ENCODE measurements at regions not wholly inside any gene's neighbourhood (a gene's known extent, or its start where the extent isn't known, plus 50 kb on each side); places are given as distances from the start of the nearest gene placed in this dataset.

DNA sequence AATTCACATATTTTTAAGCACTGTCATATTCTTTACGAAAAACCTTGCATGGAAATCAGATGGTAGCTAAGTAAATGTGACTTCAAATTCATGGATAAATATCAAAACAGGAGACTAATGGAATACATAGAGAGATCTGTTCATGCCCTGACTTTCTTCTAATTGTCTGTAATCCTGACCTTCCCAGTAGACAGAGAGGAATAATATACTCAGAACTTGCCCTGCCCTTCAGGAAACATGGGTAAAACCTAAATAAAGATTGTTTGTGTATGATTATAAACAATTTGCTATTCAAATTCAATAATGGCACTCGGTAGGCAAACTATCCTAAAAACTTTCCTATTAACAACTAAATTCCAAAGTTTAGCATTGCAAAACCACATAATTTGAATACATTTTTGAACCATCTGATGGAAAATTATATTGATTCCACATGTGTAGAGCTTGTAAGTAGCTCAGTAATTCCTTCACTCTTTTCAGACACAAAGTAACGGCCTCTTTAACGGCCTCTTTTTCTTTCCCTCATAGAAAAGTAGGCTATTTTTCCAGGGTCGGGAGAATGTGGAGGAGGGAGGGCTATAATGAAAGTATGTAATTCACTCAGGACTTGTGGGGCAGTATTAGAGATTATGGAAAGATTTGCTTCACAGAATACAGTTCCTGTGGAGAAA lies 227.6 kb downstream of the ALDH8A1 start:
- Histone ChIP-seq H3K36me3 (no peaks in the 10 kb centered on the region), H3K27me3 (replicated peaks; ENCODE audit: insufficient read depth) (no peaks in the 10 kb centered on the region), H3K9me3 (no peaks in the 10 kb centered on the region), H3K4me3 (no peak overlapping the region), H3K4me1 (replicated peaks) (no peaks in the 10 kb centered on the region), H3K27ac (no peak overlapping the region)
- intact Hi-C loops (cut with DNase I): no loop called here
- DNase-seq (ENCODE audit: low spot score): no peak
- 74% methylated on average over 5 of the region's 5 CpGs for WGBS
- TF ChIP-seq, protein P1, sequence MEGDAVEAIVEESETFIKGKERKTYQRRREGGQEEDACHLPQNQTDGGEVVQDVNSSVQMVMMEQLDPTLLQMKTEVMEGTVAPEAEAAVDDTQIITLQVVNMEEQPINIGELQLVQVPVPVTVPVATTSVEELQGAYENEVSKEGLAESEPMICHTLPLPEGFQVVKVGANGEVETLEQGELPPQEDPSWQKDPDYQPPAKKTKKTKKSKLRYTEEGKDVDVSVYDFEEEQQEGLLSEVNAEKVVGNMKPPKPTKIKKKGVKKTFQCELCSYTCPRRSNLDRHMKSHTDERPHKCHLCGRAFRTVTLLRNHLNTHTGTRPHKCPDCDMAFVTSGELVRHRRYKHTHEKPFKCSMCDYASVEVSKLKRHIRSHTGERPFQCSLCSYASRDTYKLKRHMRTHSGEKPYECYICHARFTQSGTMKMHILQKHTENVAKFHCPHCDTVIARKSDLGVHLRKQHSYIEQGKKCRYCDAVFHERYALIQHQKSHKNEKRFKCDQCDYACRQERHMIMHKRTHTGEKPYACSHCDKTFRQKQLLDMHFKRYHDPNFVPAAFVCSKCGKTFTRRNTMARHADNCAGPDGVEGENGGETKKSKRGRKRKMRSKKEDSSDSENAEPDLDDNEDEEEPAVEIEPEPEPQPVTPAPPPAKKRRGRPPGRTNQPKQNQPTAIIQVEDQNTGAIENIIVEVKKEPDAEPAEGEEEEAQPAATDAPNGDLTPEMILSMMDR (IDR thresholded peaks at IDR 0.05): no peak
- TF ChIP-seq POLR2AphosphoS5 (IDR thresholded peaks at IDR 0.05) (no peak), POLR2A (IDR thresholded peaks at IDR 0.05) (no peak)

GRCh38 chr6:134721060-134721405 lies 228.9 kb downstream of the ALDH8A1 start:
- 79% methylated on average over 2 of the region's 2 CpGs for WGBS
- Histone ChIP-seq H3K27ac (no peak overlapping the region), H3K4me3 (no peak overlapping the region), H3K4me1 (replicated peaks) (no peaks in the 10 kb centered on the region), H3K27me3 (replicated peaks; ENCODE audit: insufficient read depth) (no peaks in the 10 kb centered on the region), H3K9me3 (no peaks in the 10 kb centered on the region), H3K36me3 (no peaks in the 10 kb centered on the region)
- intact Hi-C loops (cut with DNase I): no loop called here
- no peak for DNase-seq (ENCODE audit: low spot score)
- TF ChIP-seq POLR2A (IDR thresholded peaks at IDR 0.05) (no peak), POLR2AphosphoS5 (IDR thresholded peaks at IDR 0.05) (no peak)
- TF ChIP-seq, protein P1 (IDR thresholded peaks at IDR 0.05): no peak

DNA sequence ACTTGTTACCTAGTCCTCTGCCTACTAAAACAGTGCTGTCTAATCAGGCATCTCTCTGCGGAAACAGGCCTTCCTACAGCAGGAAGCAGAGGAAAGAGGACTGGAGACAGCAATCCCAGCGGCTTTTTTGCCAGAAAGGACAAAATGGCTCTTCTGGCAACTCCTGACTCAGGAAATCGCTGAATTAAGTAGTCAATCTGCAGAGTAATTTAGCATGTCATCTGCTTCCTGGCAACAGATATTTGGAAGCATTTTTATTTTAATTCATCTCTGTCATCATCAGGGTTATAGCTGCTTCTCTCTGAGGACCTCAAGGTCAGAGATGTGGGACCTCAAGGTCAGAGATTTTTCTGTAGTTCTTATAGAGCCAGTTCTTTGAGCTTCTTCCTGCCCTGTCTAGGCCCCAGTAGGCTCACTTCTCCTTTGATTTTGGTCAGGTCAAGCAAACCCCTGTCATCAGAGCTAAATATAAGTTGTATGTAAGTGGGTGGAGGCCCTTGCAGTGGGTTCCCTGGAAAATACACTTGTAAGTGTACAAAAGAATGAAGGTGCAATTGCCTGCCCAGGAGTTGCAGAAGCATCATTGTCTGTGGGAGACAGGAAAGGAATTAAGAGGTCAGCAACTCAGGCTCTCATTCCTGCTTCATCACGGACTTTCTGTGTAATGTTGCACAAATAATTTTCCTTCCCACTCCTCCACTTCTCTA lies 229.4 kb downstream of the ALDH8A1 start:
- H3K36me3 ChIP-seq: no peaks in the 10 kb centered on the region
- H3K9me3 ChIP-seq: no peaks in the 10 kb centered on the region
- H3K27me3 ChIP-seq (replicated peaks; ENCODE audit: insufficient read depth): no peaks in the 10 kb centered on the region
- TF ChIP-seq POLR2A (IDR thresholded peaks at IDR 0.05) (no peak), POLR2AphosphoS5 (IDR thresholded peaks at IDR 0.05) (no peak)
- TF ChIP-seq, protein P1 (IDR thresholded peaks at IDR 0.05): no peak
- WGBS: 65% methylated on average over 4 of the region's 4 CpGs
- intact Hi-C loops (cut with DNase I): no loop called here
- no peak for DNase-seq (ENCODE audit: low spot score)
- H3K4me3 ChIP-seq: no peak overlapping the region
- H3K4me1 ChIP-seq (replicated peaks): no peaks in the 10 kb centered on the region
- H3K27ac ChIP-seq: no peak overlapping the region

GRCh38 chr6:134719911-134720310 lies 230.0 kb downstream of the ALDH8A1 start:
- H3K27ac ChIP-seq: no peak overlapping the region
- H3K4me1 ChIP-seq (replicated peaks): no peaks in the 10 kb centered on the region
- no peaks in the 10 kb centered on the region for H3K36me3 ChIP-seq
- no peak for TF ChIP-seq POLR2A (IDR thresholded peaks at IDR 0.05)
- TF ChIP-seq POLR2AphosphoS5 (IDR thresholded peaks at IDR 0.05): no peak
- TF ChIP-seq, protein P1 (IDR thresholded peaks at IDR 0.05): no peak
- intact Hi-C loops (cut with DNase I): no loop called here
- no peaks in the 10 kb centered on the region for H3K9me3 ChIP-seq
- WGBS: 76% methylated on average over 2 of the region's 2 CpGs
- no peak overlapping the region for H3K4me3 ChIP-seq
- H3K27me3 ChIP-seq (replicated peaks; ENCODE audit: insufficient read depth): no peaks in the 10 kb centered on the region
- DNase-seq (ENCODE audit: low spot score): no peak

DNA sequence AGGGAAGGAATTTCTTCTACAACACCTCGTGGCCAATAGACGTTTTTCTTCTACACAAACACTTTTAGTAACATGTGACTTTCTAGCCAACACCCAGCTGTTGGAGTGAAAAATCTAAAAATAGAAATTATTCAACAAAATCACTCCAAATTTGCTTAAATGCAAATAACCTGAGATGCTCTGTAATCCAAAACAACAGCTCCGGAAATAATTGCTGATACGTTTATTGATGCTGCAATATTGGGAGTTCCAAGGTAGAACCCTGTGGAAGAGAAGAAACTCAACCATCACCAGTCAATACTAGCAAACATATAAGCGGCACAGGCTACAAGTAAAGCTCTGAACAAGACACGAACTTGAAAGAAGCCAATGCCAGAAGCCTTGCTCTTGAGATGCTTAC lies 230.6 kb downstream of the ALDH8A1 start:
- H3K27ac ChIP-seq: no peak overlapping the region
- TF ChIP-seq POLR2AphosphoS5 (IDR thresholded peaks at IDR 0.05) (no peak), POLR2A (IDR thresholded peaks at IDR 0.05) (no peak)
- TF ChIP-seq, protein P1 (IDR thresholded peaks at IDR 0.05): no peak

More for the DNA sequence above, 230.6 kb downstream of the ALDH8A1 start:
- H3K9me3 ChIP-seq: no peaks in the 10 kb centered on the region
- no peak overlapping the region for H3K4me3 ChIP-seq
- DNase-seq (ENCODE audit: low spot score): no peak
- H3K4me1 ChIP-seq (replicated peaks): no peaks in the 10 kb centered on the region
- no peaks in the 10 kb centered on the region for H3K36me3 ChIP-seq
- no peaks in the 10 kb centered on the region for H3K27me3 ChIP-seq (replicated peaks; ENCODE audit: insufficient read depth)
- intact Hi-C loops (cut with DNase I): no loop called here
- WGBS: 82% methylated on average over 6 of the region's 6 CpGs

All from prostate gland (tissue), 2 donors.